Vagina (tissue), 2 donors: ENCODE measurements at regions not wholly inside any gene's neighbourhood (a gene's known extent, or its start where the extent isn't known, plus 50 kb on each side); places are given as distances from the start of the nearest gene placed in this dataset.

Experiments
- POLR2A ChIP-seq, 2 donors: fragments of 450-650 bp; IDR thresholded peaks; one replicate each; pipeline ENCODE4 v1.6.1; 2017; ENCODE audit warnings: antibody characterized with exemption in 2 of 2, mild to moderate bottlenecking in 2 of 2, moderate library complexity in 2 of 2
- POLR2AphosphoS5 ChIP-seq, 2 donors: sonication (generic); formaldehyde crosslinking; IDR thresholded peaks; one replicate each; pipeline ENCODE4 v1.9.0; 2017; ENCODE audit warnings: antibody characterized with exemption in 2 of 2, mild to moderate bottlenecking in 2 of 2, low read depth in 1 of 2; ENCODE audit not compliant: insufficient read depth in 1 of 2
- TF ChIP-seq, protein P1 (sequence below), 3 experiments: fragments of 450-650 bp in 2 of 3; fragments of 200-600 bp in 1 of 3; sonication (generic) in 1 of 3; IDR thresholded peaks; one replicate each; pipeline ENCODE4 v1.5.1; 2017 to 2019; ENCODE audit warnings: antibody characterized with exemption in 3 of 3, mild to moderate bottlenecking in 2 of 3, moderate library complexity in 2 of 3

DNA sequence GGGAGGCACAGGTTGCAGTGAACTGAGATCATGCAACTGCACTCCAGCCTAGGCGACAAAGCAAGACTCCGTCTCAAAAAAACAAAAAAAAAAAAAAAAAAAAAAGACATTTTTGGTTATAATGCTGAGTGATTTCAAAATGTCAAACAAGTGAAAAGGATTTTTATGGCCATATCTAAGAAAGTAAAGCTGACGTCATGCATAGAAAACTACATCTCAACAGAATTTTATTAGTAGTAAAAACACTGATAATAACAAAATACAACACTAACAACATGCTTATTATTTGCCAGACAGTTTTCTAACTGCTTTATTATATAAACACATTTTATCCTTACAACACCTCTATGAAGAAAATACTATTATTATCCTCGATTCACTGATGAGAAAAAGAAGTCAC is 833.0 kb upstream of the WWC1 start:
- TF ChIP-seq, protein P1, sequence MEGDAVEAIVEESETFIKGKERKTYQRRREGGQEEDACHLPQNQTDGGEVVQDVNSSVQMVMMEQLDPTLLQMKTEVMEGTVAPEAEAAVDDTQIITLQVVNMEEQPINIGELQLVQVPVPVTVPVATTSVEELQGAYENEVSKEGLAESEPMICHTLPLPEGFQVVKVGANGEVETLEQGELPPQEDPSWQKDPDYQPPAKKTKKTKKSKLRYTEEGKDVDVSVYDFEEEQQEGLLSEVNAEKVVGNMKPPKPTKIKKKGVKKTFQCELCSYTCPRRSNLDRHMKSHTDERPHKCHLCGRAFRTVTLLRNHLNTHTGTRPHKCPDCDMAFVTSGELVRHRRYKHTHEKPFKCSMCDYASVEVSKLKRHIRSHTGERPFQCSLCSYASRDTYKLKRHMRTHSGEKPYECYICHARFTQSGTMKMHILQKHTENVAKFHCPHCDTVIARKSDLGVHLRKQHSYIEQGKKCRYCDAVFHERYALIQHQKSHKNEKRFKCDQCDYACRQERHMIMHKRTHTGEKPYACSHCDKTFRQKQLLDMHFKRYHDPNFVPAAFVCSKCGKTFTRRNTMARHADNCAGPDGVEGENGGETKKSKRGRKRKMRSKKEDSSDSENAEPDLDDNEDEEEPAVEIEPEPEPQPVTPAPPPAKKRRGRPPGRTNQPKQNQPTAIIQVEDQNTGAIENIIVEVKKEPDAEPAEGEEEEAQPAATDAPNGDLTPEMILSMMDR (IDR thresholded peaks at IDR 0.05) = no peak
- no peak for TF ChIP-seq POLR2AphosphoS5 (IDR thresholded peaks at IDR 0.05; ENCODE audit: insufficient read depth in 1 of 2, low read depth in 1 of 2)
- TF ChIP-seq POLR2A (IDR thresholded peaks at IDR 0.05) = no peak
